WERI-Rb-1 (cell line): ENCODE measurements at regions not wholly inside any gene's neighbourhood (a gene's known extent, or its start where the extent isn't known, plus 50 kb on each side); places are given as distances from the start of the nearest gene placed in this dataset.
A peak's percentile ranks its signal among the peaks of the same experiment; 100 is the strongest.

ENCODE experiments used
- DNase-seq: peaks from one replicate; pipeline ENCODE4 v3.0.0-alpha.2; 2020
- H3K27ac ChIP-seq: fragments of 250-450 bp; sonication (Bioruptor Pico); 2 replicates; pipeline ENCODE4 v1.5.1; 2020; ENCODE audit warnings: mild to moderate bottlenecking, moderate library complexity
- H3K27me3 ChIP-seq: fragments of 250-450 bp; sonication (Bioruptor Pico); 2 replicates; pipeline ENCODE4 v1.5.1; 2021; ENCODE audit warnings: mild to moderate bottlenecking, low read depth, moderate library complexity; ENCODE audit not compliant: insufficient read depth, severe bottlenecking
- H3K36me3 ChIP-seq: fragments of 250-450 bp; sonication (Bioruptor Pico); 2 replicates; pipeline ENCODE4 v1.5.1; 2020; ENCODE audit warnings: mild to moderate bottlenecking, moderate library complexity
- H3K4me3 ChIP-seq: 2 replicates; pipeline ENCODE4 v1.5.1; 2011; ENCODE audit warnings: low read depth, mild to moderate bottlenecking, control low read depth, low read length
- H3K9me3 ChIP-seq: fragments of 250-450 bp; sonication (Bioruptor Pico); 2 replicates; pipeline ENCODE4 v1.5.1; 2021; ENCODE audit warnings: mild to moderate bottlenecking, moderate library complexity; ENCODE audit not compliant: severe bottlenecking
- TF ChIP-seq, protein P1 (sequence below): IDR thresholded peaks from 2 replicates; pipeline ENCODE4 v1.5.1; 2011; ENCODE audit warnings: low read depth, mild to moderate bottlenecking, control low read depth, inconsistent platforms, low read length

GRCh38 chrX:26722666-26723428, 506.9 kb downstream of the MAGEB5 start:
- DNase-seq, result no peak
- Histone ChIP-seq H3K9me3 (no peaks in the 10 kb centered on the region), H3K36me3 (no peaks in the 10 kb centered on the region), H3K27ac (no peak overlapping the region), H3K4me3 (no peak overlapping the region), H3K27me3 (no peaks in the 10 kb centered on the region)
- TF ChIP-seq, protein P1, sequence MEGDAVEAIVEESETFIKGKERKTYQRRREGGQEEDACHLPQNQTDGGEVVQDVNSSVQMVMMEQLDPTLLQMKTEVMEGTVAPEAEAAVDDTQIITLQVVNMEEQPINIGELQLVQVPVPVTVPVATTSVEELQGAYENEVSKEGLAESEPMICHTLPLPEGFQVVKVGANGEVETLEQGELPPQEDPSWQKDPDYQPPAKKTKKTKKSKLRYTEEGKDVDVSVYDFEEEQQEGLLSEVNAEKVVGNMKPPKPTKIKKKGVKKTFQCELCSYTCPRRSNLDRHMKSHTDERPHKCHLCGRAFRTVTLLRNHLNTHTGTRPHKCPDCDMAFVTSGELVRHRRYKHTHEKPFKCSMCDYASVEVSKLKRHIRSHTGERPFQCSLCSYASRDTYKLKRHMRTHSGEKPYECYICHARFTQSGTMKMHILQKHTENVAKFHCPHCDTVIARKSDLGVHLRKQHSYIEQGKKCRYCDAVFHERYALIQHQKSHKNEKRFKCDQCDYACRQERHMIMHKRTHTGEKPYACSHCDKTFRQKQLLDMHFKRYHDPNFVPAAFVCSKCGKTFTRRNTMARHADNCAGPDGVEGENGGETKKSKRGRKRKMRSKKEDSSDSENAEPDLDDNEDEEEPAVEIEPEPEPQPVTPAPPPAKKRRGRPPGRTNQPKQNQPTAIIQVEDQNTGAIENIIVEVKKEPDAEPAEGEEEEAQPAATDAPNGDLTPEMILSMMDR, result no peak

- Histone ChIP-seq H3K27ac (no peak overlapping the region), H3K27me3 (no peaks in the 10 kb centered on the region), H3K36me3 (no peaks in the 10 kb centered on the region), H3K9me3 (no peaks in the 10 kb centered on the region), H3K4me3 (no peak overlapping the region)
- no peak for DNase-seq
- TF ChIP-seq, protein P1, result no peak
These were observed 456.6 kb downstream of the MAGEB5 start for GRCh38 chrX:26672571-26672970.

DNA sequence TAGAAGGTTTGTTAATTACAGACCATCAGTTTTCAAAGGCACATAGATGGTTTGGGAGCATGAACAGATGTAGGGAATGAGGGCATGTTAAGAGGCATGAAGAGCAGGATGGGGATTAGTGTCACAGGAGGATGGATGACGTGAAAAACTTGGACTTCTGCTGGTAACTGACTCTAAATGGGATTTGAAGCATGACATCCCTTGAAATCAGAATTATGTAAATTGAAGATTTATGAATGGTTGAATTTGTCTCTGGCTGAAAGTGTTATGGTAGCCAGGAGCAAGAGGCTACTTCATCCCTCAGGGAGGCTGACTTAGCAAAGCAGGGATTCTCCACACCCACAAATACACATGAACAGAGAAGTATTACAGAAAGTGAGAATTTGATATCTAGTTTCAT, 454.6 kb downstream of the MAGEB5 start:
- Histone ChIP-seq H3K9me3 (no peaks in the 10 kb centered on the region), H3K4me3 (no peak overlapping the region), H3K27ac (no peak overlapping the region), H3K36me3 (no peaks in the 10 kb centered on the region), H3K27me3 (no peaks in the 10 kb centered on the region)
- TF ChIP-seq, protein P1, result no peak
- no peak for DNase-seq

DNA sequence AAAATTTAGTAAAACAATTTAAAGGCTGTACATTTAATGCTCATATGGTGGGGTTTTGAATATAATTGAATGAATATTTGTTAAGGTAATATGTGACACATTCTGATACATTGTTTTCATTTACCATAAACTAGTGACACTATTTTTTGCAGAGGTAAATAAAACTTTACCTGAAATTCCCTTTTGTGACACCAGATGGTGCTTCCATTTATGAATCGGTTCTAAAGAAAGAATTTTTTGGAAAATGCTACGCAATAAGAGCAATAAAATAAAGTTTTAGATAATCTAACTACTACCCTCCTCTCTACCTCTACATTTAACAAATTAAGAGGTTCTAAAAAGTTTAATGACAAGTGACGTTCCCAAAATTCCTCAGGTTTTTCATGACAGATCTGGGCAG, 448.9 kb downstream of the MAGEB5 start:
- no peaks in the 10 kb centered on the region for H3K36me3 ChIP-seq
- no peaks in the 10 kb centered on the region for H3K9me3 ChIP-seq
- no peak overlapping the region for H3K4me3 ChIP-seq
- H3K27me3 ChIP-seq, result no peaks in the 10 kb centered on the region
- TF ChIP-seq, protein P1, result no peak
- H3K27ac ChIP-seq, result no peak overlapping the region
- no peak for DNase-seq

- Histone ChIP-seq H3K27ac (no peak overlapping the region), H3K4me3 (no peak overlapping the region), H3K36me3 (no peaks in the 10 kb centered on the region), H3K27me3 (no peaks in the 10 kb centered on the region), H3K9me3 (peaks cover 7% of the 10 kb centered on the region)
- TF ChIP-seq, protein P1, result no peak
- DNase-seq, result no peak
These were observed 437.1 kb downstream of the MAGEB5 start for GRCh38 chrX:26653050-26653449.

GRCh38 chrX:26651755-26652154, 435.8 kb downstream of the MAGEB5 start:
- no peak for DNase-seq
- H3K9me3 ChIP-seq, result peaks cover 7% of the 10 kb centered on the region
- H3K27ac ChIP-seq, result no peak overlapping the region
- H3K27me3 ChIP-seq, result no peaks in the 10 kb centered on the region
- TF ChIP-seq, protein P1, result peak; percentile 34; the same call in 1 of the 2 replicates
- no peaks in the 10 kb centered on the region for H3K36me3 ChIP-seq
- no peak overlapping the region for H3K4me3 ChIP-seq
